GM12864 (cell line): ENCODE measurements at regions not wholly inside any gene's neighbourhood (a gene's known extent, or its start where the extent isn't known, plus 50 kb on each side); places are given as distances from the start of the nearest gene placed in this dataset.

Experiments used
- DNase-seq: peaks from one replicate; pipeline ENCODE4 v3.0.0-alpha.2; 2011; ENCODE audit warnings: low read depth
- H3K4me3 ChIP-seq: 2 replicates; pipeline ENCODE4 v1.5.1; 2011; ENCODE audit warnings: mild to moderate bottlenecking, low read depth, low read length, control low read depth
- TF ChIP-seq, protein P1 (sequence below): IDR thresholded peaks from 2 replicates; pipeline ENCODE4 v1.5.1; 2011; ENCODE audit warnings: low read depth, mild to moderate bottlenecking, moderate library complexity, low read length, control low read depth, inconsistent platforms; ENCODE audit errors: missing control alignments

DNA sequence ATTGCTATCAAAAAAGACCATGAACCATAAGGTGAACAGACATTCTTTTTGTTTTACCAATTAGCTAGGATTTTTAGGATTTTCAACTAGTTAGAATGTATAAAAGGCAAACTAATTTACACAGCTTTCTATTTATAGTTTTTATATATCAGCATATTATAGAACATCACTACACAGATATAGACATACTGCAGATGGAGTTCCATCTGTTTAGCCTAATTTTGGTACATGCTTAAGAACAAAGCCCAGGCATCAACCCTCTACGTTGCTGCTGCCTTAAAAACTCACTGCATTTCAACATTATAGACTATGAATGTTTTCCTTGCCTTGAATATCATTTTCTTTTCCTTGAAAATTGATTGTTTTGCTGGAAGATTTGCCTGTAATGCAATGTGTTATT lies 2227.5 kb upstream of the C9orf72 start:
- H3K4me3 ChIP-seq = no peak overlapping the region
- TF ChIP-seq, protein P1, sequence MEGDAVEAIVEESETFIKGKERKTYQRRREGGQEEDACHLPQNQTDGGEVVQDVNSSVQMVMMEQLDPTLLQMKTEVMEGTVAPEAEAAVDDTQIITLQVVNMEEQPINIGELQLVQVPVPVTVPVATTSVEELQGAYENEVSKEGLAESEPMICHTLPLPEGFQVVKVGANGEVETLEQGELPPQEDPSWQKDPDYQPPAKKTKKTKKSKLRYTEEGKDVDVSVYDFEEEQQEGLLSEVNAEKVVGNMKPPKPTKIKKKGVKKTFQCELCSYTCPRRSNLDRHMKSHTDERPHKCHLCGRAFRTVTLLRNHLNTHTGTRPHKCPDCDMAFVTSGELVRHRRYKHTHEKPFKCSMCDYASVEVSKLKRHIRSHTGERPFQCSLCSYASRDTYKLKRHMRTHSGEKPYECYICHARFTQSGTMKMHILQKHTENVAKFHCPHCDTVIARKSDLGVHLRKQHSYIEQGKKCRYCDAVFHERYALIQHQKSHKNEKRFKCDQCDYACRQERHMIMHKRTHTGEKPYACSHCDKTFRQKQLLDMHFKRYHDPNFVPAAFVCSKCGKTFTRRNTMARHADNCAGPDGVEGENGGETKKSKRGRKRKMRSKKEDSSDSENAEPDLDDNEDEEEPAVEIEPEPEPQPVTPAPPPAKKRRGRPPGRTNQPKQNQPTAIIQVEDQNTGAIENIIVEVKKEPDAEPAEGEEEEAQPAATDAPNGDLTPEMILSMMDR = no peak
- DNase-seq = no peak

DNA sequence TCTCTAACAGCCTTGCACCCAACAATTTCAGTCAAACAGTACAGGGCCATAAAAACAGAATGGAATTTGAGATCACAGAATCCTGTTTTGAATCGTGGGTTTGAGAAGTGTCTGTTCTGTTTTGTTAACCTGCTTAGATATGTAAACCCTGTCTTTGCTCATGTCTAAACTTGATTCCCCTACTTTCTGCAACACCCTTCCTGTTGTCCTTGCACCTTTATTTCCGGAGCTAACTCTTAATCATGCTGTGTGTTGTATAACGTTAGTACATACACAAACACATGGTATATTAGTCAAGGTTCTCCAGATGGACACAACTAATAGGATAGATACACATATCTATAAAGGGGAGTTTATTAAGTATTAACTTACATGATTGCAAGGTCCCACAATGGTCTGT lies 2229.2 kb upstream of the C9orf72 start:
- H3K4me3 ChIP-seq = no peak overlapping the region
- no peak for DNase-seq
- TF ChIP-seq, protein P1 = no peak

DNA sequence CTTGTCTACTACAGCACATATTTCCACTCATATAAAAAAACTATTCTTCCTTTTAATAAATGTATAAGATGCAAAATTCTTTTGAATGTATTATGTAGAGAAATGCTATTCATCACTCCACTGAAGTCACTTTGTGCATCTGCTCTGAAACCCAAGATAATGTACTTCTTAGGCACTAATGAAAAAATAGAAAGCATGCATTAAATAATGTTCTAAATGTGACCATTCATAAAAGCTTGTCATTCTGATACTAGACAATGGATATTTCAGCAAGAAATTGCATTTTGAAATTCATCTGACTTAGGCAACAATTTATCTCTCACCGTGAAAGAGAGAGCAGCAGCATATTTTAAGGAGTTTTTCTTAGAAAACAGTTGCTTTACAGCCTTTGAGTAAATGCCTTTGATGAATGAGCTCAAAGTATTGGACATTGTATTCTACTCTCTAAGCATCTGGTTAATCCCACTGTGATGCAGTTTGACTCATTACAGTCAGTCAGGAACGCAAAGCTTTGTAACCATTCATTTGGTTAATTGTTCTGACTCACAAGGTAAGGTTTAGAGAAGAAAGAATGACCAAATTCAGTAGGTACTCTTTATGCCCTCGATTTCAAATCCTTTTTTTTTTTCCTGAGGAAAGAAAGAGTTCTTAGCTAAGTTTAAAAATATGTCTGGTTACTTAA lies 2233.8 kb upstream of the C9orf72 start:
- TF ChIP-seq, protein P1 = no peak
- H3K4me3 ChIP-seq = no peak overlapping the region
- DNase-seq = no peak

DNA sequence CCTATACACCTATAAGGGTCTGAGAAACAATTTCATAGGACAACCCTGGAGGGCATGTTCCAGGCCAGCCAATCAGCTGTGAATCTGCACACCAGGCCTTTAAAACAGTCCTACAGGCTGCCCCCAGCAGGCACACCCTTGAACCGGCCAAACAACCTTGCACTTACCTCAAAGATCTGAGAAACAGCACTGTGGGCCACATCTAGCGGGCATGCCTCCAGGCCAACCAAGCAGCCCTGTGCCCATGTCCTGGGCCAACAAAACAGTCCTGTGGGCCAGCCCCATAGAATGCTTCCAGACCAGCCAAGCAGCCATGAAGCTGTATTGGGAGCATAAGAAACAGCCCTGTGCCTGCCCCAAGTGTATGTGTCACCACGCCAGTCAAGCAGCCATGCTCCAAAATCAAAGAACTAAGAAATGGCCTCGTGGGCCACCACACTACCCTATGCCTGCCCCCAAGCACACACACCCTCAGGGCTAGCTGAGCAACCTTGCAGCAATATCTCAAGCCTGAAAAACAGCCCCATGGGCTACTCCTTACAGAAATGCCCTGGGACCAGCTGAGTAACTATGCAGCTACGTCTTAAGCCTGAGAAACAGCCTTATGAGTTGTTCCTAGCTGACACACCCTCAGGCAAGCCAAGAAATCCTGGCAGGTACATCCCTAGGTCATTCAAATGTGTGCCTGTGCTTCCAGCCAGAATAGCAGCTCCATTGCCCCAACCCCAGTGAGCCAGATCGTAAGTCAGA lies 2243.8 kb upstream of the C9orf72 start:
- TF ChIP-seq, protein P1 = no peak
- DNase-seq = no peak
- H3K4me3 ChIP-seq = no peak overlapping the region

DNA sequence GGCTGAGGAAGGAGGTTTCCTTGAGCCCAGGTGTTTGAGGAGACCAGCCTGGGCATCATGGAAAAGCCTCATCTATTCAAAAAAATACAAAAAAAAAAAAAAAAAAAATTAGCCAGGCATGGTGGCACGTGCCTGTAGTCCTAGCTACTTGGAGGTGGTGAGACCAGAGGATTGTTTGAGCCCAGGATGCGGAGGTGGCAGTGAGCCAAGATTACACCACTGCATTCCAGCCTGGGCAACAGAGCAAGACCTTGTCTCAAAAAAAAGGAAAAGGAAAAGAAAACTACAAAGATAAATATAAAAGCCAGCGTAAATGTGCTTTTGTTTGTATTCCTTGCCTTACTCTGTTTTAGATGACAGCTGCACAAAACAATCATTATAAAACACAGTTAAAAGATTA lies 2249.2 kb upstream of the C9orf72 start:
- no peak overlapping the region for H3K4me3 ChIP-seq
- DNase-seq = no peak
- TF ChIP-seq, protein P1 = no peak

DNA sequence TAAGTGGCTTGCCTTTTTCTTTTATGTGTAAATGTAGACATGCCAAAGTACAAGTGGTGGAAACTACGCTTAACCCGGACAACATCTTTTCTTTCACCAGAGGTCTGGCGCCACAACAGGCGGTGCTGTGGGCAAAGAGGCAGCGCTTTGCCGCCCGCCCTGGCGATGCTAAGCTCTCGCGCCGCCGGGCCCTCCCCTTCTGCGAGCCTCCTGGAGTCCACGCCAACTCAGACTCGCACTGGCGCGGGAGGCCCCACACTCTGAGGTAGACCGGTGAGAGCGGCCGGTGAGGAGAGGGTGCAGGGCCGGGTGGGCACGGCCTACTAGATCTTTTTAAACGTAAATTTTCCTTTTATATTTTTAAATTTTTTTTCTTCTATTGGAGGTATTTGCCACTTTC lies 2253.1 kb upstream of the C9orf72 start:
- no peak for DNase-seq
- TF ChIP-seq, protein P1 = no peak
- H3K4me3 ChIP-seq = no peak overlapping the region
